Activated T-helper 2 cell treated with anti-CD3 and anti-CD28 coated beads, Interferon-gamma antibody, Interleukin-2, Interleukin-4, amounts not matched to agents 10 μg/mL and 5 μg/mL and 100 μg/mL, durations not matched to agents 14 hours and 24 hours and 36 hours (primary cell): ENCODE measurements at regions not wholly inside any gene's neighbourhood (a gene's known extent, or its start where the extent isn't known, plus 50 kb on each side); places are given as distances from the start of the nearest gene placed in this dataset.

Experiments
- DNase-seq: peaks from one replicate; pipeline ENCODE4 v3.0.0; 2021; ENCODE audit warnings: low spot score
- H3K27ac Mint-ChIP-seq: one replicate; pipeline ENCODE4 v1.8.0; 2021; ENCODE audit warnings: mixed read lengths
- H3K27me3 Mint-ChIP-seq: one replicate; pipeline ENCODE4 v1.8.0; 2021; ENCODE audit warnings: low read depth, mixed read lengths
- H3K36me3 Mint-ChIP-seq: one replicate; pipeline ENCODE4 v1.8.0; 2021; ENCODE audit warnings: low read depth, mixed read lengths
- H3K4me1 Mint-ChIP-seq: one replicate; pipeline ENCODE4 v1.8.0; 2021; ENCODE audit warnings: low read depth, mixed read lengths
- H3K4me3 Mint-ChIP-seq: one replicate; pipeline ENCODE4 v1.8.0; 2021; ENCODE audit warnings: low read depth, mild to moderate bottlenecking, moderate library complexity, mixed read lengths
- H3K9me3 Mint-ChIP-seq: one replicate; pipeline ENCODE4 v1.8.0; 2021; ENCODE audit warnings: mixed read lengths
- intact Hi-C: fragments of 100-400 bp; cut with micrococcal nuclease; formaldehyde crosslinking; loops from one replicate; pipeline ENCODE4 v1.15.1; 2023

DNA sequence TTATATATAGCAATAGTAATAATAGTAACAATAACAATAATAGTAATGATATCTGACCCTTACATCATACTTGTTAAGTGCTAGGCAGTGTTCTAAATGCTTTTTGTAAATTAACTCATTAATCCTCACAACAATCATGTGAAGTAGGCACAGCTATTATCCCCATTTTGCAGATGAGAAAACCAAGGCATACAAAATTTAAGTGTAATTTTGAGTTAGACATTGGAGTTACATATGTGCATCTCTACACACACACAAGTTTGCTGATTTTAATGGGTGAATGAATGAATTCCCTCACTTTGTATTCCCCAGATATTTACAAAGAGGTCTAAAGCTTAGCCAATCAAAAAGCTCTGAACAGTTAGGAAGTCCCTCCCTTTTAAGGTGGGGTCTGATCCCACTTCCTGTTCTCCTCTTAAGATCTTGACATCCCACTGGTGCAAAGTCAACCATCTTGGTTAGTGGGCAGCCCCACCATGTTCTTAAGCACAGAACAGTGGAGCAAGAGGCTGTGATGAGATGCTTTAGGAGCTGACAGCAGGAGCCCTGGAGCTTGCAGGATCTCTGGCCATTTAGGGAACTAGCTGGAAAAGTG is 85.3 kb upstream of the FOXP4 start:
- Mint-ChIP-seq H3K9me3 (no peaks in the 10 kb centered on the region), H3K4me1 (no peaks in the 10 kb centered on the region), H3K4me3 (no peak overlapping the region), H3K27me3 (peaks cover 20% of the 10 kb centered on the region), H3K27ac (no peak overlapping the region), H3K36me3 (no peaks in the 10 kb centered on the region)
- no peak for DNase-seq
- intact Hi-C loops = no loop called here

DNA sequence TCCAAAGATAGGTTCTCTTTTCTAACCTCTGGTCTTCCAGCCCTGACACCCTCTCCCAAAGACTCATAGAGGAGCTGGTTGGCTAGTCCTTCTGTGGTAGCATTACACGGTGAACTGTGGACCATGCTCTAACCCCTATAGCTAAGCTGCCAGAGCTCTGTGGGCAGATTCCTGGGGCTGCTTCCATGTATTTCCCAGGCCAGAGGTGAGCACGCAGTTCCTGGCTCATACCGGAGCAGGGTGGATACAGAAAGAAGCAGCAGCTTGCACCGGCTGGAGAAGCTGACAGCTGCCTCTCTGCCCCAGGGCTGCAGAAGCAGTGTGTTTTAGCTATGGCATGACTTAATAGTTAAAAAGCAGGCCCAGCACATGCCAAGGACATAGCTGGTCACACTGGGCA is 84.1 kb upstream of the FOXP4 start:
- Mint-ChIP-seq H3K9me3 (no peaks in the 10 kb centered on the region), H3K4me3 (no peak overlapping the region)

DNA sequence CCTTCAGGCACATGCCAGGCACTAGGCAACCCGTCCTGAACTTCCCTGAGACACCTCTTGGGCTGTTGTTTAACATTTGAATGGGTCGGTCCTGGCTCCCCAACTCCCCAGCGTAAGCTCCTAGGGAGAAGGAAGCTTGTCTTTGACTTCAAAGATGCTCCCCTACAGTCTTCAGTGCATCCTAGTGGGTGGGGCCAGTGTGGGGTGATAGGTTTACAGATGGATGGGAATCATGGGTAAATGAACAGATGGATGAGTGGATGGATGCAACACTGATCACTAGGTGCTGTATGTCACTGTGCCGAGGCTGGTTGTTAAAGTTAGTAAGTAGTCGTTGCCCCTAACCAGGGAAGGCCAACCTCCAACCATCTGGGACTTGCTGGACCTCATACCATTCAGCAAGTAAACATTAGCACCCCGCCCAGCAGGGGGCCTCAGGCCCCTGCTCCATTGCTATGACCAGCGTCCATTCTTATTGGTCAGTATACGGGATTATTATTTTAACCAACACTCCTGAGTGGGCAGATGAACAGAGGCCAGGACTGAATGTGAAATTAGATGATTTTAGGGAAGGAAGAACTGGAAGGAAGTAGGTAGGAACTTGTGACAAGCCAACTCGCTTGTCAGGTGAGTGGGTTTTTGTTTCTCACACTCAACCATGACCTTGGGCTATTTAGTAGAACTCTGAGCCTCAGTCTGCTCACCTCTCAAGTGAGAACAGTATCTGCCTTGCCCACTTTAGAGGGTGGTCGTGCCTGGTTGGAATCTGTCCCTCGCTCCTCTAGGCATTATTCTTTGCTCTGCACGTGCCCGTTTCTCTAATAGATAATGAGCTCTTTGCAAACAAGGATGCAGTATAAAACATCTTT is 82.9 kb upstream of the FOXP4 start:
- intact Hi-C loops = loop anchor here (2.0 kb wide), 1 partner anchor 130 kb away; no protein-coding TSS in a partner anchor
- DNase-seq = no peak
- H3K4me3 Mint-ChIP-seq = no peak overlapping the region
- H3K4me1 Mint-ChIP-seq = no peaks in the 10 kb centered on the region
- no peaks in the 10 kb centered on the region for H3K36me3 Mint-ChIP-seq
- peaks cover 37% of the 10 kb centered on the region for H3K27me3 Mint-ChIP-seq
- no peak overlapping the region for H3K27ac Mint-ChIP-seq
- no peaks in the 10 kb centered on the region for H3K9me3 Mint-ChIP-seq

More for the DNA sequence above, 84.1 kb upstream of the FOXP4 start:
- no peak for DNase-seq
- no peaks in the 10 kb centered on the region for H3K4me1 Mint-ChIP-seq
- H3K36me3 Mint-ChIP-seq = no peaks in the 10 kb centered on the region
- H3K27me3 Mint-ChIP-seq = peaks cover 31% of the 10 kb centered on the region
- no peak overlapping the region for H3K27ac Mint-ChIP-seq
- intact Hi-C loops = loop anchor here (2.0 kb wide), 1 partner anchor 131 kb away; no protein-coding TSS in a partner anchor

DNA sequence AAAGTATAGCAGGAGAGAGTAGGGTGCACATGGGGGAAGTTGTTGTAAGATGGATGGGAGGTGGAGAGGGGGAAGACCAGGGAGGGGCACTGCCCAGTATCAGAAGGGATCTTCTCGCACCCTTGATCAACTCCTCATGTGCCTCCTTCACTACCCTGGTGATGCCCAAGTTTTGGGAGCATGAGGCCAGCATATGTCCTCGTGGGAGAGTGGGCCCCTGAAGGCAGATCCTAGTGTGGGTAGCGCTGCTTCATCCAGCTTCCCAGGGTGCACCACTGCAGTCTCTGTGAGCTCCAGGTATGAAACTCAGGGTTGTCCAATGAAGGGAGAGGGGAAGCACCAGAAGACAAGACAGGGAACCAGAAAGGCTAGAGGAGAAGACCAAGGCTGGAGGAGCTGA is 82.2 kb upstream of the FOXP4 start:
- no peak overlapping the region for H3K27ac Mint-ChIP-seq
- H3K36me3 Mint-ChIP-seq = no peaks in the 10 kb centered on the region
- H3K4me3 Mint-ChIP-seq = no peak overlapping the region
- intact Hi-C loops = no loop called here
- H3K27me3 Mint-ChIP-seq = peaks cover 37% of the 10 kb centered on the region
- no peak for DNase-seq
- no peaks in the 10 kb centered on the region for H3K9me3 Mint-ChIP-seq
- H3K4me1 Mint-ChIP-seq = no peaks in the 10 kb centered on the region

GRCh38 chr6:41464481-41464880 is 81.7 kb upstream of the FOXP4 start:
- no peak overlapping the region for H3K27ac Mint-ChIP-seq
- H3K36me3 Mint-ChIP-seq = no peaks in the 10 kb centered on the region
- H3K4me3 Mint-ChIP-seq = no peak overlapping the region
- DNase-seq = no peak
- no peaks in the 10 kb centered on the region for H3K4me1 Mint-ChIP-seq
- intact Hi-C loops = no loop called here
- H3K9me3 Mint-ChIP-seq = no peaks in the 10 kb centered on the region
- peaks cover 41% of the 10 kb centered on the region for H3K27me3 Mint-ChIP-seq

DNA sequence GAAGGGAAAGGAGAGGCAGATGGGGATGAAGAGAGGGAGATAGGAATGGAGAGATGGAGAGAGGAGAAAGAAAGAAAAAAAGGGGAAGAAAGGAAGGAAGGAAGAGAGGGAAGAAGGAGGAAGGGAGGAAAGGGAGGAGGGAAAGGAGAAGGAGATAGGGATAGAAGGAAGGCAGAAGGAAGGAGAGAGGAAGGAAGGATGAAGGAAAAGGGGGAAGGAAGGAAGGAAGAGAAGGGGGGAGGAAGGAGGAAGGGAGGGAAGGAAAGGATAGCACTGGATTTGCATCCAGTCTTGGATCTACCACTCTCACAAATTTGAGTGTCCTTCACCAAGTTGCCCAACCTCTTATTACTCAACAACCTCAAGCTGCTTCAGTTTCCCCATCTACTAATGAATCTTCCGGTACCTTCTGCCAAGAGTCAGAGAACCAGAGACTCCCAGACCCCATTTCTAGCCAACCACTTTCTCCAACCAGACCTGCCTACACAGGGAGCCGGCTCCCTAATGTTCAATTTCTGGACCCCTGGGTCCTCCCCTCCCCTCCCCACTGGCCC is 79.7 kb upstream of the FOXP4 start:
- H3K4me3 Mint-ChIP-seq = no peak overlapping the region
- intact Hi-C loops = no loop called here
- H3K36me3 Mint-ChIP-seq = no peaks in the 10 kb centered on the region
- peaks cover 3% of the 10 kb centered on the region for H3K4me1 Mint-ChIP-seq
- H3K27ac Mint-ChIP-seq = no peak overlapping the region
- H3K27me3 Mint-ChIP-seq = peaks cover 55% of the 10 kb centered on the region
- H3K9me3 Mint-ChIP-seq = no peaks in the 10 kb centered on the region
- no peak for DNase-seq

- no peak for DNase-seq
- no peak overlapping the region for H3K27ac Mint-ChIP-seq
- H3K4me1 Mint-ChIP-seq = peaks cover 3% of the 10 kb centered on the region
- no peak overlapping the region for H3K4me3 Mint-ChIP-seq
- intact Hi-C loops = no loop called here
- H3K27me3 Mint-ChIP-seq = peaks cover 60% of the 10 kb centered on the region
- H3K36me3 Mint-ChIP-seq = no peaks in the 10 kb centered on the region
- no peaks in the 10 kb centered on the region for H3K9me3 Mint-ChIP-seq
Measured at GRCh38 chr6:41467061-41467460, 79.1 kb upstream of the FOXP4 start.

DNA sequence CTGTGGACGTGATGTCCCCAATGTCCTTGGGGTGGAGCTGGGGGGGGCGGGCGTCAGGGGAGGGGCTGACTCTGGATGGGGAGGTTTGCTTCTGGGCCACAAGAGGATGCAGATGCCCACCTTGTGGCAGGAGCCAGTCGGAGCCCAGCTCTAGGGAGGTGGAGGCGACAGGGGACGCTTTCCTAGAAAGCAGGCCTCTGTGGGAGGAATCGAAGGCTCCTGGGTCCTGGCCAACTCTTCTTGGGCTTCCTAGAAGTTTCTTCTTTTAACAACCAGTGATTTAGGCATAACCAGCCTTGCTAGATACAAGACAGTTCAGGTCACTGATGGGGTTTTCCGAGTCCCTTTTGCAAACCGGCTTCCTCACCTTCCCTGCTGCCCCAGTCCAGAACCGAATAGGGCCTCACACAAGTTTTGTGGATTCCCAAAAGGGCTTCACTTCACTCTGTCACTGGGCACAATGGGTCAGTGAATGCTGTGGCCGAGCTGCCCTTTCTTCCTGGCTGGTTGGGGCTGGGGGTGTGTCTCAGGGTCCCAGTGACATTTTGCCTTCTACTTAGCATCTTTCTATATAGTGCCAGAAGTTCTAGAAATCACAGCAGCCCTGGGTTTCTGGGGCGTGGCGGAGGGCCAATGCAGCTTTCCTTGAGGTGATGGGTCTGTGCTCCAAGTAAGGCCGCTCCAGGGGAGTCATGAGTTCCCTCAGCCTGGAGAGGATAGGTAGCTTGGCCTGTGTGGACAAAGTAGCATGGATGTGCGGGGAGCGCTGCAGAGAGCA is 78.4 kb upstream of the FOXP4 start:
- H3K36me3 Mint-ChIP-seq = no peaks in the 10 kb centered on the region
- H3K27me3 Mint-ChIP-seq = peaks cover 68% of the 10 kb centered on the region
- no peak for DNase-seq
- H3K4me1 Mint-ChIP-seq = peaks cover 3% of the 10 kb centered on the region
- no peak overlapping the region for H3K27ac Mint-ChIP-seq
- intact Hi-C loops = no loop called here
- no peak overlapping the region for H3K4me3 Mint-ChIP-seq
- no peaks in the 10 kb centered on the region for H3K9me3 Mint-ChIP-seq

DNA sequence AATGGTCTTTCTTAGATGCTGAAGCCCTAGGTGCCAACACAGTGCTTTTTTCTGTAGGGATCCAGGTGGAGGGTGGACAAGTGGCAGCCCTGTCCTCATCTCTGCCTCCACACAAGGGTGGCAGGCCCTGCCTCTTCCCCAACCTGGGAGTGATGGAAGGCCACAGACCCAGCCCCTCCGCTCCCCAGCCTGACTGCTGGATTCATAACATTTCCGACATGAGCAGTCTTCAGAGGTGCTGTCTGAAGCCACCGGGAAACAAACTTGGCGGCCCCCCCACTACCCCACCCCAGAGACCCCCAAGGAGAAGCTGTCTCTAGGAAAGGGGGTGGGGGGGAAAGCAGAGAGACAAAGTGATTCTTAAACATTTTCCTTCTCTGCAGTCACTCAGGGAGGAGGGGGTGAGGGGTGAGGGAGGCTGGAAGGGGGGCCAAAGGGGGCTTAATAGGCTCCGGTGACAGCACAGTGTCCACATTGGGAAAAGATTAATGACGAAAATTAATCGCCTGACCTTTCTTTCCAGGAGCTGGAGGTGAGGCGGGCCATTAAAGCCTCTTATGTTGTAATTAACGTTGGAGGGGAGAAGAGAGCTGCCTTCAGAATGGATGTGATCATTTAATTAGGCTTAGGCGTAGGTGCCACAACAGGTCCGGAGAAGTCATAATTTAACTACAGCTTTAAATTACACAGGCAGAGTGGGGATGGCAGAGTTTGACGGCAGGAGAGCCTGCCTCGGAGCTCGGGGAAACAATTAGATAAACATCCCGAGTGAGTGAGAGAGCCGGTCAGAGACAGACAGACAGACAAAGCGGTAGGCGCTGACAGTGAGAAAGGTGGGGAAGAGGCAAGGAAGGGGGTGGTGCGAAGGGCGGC is 76.8 kb upstream of the FOXP4 start:
- no peaks in the 10 kb centered on the region for H3K36me3 Mint-ChIP-seq
- H3K27me3 Mint-ChIP-seq = peaks cover 71% of the 10 kb centered on the region
- peak overlapping the region; percentile 11 for H3K4me3 Mint-ChIP-seq
- DNase-seq = no peak
- H3K9me3 Mint-ChIP-seq = no peaks in the 10 kb centered on the region
- H3K4me1 Mint-ChIP-seq = peaks cover 3% of the 10 kb centered on the region
- intact Hi-C loops = no loop called here
- no peak overlapping the region for H3K27ac Mint-ChIP-seq

GRCh38 chr6:41470029-41470330 is 76.2 kb upstream of the FOXP4 start:
- Mint-ChIP-seq H3K27ac (no peak overlapping the region), H3K36me3 (no peaks in the 10 kb centered on the region), H3K4me3 (no peak overlapping the region), H3K9me3 (no peaks in the 10 kb centered on the region), H3K27me3 (peaks cover 69% of the 10 kb centered on the region), H3K4me1 (peaks cover 3% of the 10 kb centered on the region)
- no peak for DNase-seq
- intact Hi-C loops = no loop called here

DNA sequence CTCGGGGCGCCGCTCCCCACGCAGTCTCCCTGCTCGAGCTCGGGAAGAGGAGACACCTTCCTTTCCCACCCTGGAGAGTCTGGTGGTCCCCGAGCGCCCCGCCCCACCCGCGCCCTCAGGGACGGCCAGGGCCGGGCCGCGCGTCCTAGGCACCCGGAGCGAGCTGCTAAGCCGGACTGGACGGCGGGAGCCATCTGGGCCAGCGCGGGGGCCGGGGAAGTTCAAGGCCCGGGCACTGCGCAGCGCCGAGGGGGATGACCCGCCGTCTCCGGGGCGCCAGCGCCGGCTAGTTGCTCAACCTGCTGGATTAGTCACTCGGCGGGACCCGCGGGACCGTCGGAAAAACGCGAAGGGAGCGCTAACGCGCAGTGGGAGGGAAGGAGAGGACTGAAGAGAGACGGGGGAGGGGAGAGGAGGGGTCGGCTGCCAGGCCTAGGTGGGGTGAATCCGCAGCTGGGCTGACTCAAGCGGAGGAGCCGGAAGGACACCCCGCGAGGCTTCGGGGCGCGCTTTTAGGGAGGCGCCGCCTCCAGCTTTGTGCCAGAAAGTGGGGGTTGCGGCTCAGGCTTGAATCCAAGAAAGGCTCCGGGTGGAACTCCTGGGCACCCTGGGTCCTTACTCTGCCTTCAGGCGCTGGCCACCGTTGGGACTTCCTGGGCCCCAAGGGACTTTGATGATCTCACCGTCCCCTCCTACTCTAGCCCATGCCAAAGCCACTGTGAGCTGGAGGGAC is 75.7 kb upstream of the FOXP4 start:
- intact Hi-C loops = no loop called here
- Mint-ChIP-seq H3K27me3 (peaks cover 69% of the 10 kb centered on the region), H3K4me1 (peaks cover 3% of the 10 kb centered on the region), H3K9me3 (no peaks in the 10 kb centered on the region), H3K4me3 (no peak overlapping the region), H3K27ac (no peak overlapping the region), H3K36me3 (no peaks in the 10 kb centered on the region)
- no peak for DNase-seq
